IMR-90 (cell line): ENCODE measurements at regions not wholly inside any gene's neighbourhood (a gene's known extent, or its start where the extent isn't known, plus 50 kb on each side); places are given as distances from the start of the nearest gene placed in this dataset.

Experiments used
- ATAC-seq: fragments of 200-7000 bp; cut with Tn5 transposase; 2 replicates; pipeline ENCODE4 v1.9.1; 2020; ENCODE audit warnings: low read depth, mild to moderate bottlenecking, moderate library complexity
- BruUV-seq: library from RNA; stranded (reverse); fragments of 400-500 nt; replicated peaks from 2 replicates; lab custom pipeline; 2021; lab: Mats Ljungman, UMichigan
- CTCF ChIA-PET: fragments of 300-600 bp; formaldehyde crosslinking; extraction: SDS; loops from one replicate; lab custom pipeline; 2021; ENCODE audit warnings: antibody characterized with exemption; lab: Yijun Ruan, JAX
- POLR2A ChIA-PET: fragments of 300-600 bp; sonication (Branson Sonifier 250); formaldehyde crosslinking; loops from one replicate; lab custom pipeline; 2022; ENCODE audit warnings: antibody characterized with exemption; ENCODE audit not compliant: unreplicated experiment; lab: Charles Lee
- DNase-seq: peaks from one replicate; pipeline ENCODE4 v3.0.0; 2013
- H2AFZ ChIP-seq: replicated peaks from 2 replicates; pipeline ENCODE3; 2013; ENCODE audit warnings: low read length, mild to moderate bottlenecking; ENCODE audit not compliant: poor library complexity
- H2AK5ac ChIP-seq: 2 replicates; pipeline ENCODE4 v1.6.1; 2013; ENCODE audit warnings: low read depth, low read length, inconsistent platforms
- H2AK9ac ChIP-seq: replicated peaks from 2 replicates; pipeline ENCODE3; 2013; ENCODE audit warnings: mild to moderate bottlenecking, low read depth, low read length, moderate library complexity; ENCODE audit not compliant: poor library complexity
- H2BK120ac ChIP-seq: 2 replicates; pipeline ENCODE4 v1.6.1; 2013; ENCODE audit warnings: low read depth, low read length, inconsistent platforms
- H2BK15ac ChIP-seq: 3 replicates; pipeline ENCODE4 v1.6.1; 2013; ENCODE audit warnings: low read depth, low read length, inconsistent platforms
- H2BK20ac ChIP-seq: 2 replicates; pipeline ENCODE4 v1.6.1; 2013; ENCODE audit warnings: low read depth, mild to moderate bottlenecking, inconsistent platforms, low read length, moderate library complexity
- H2BK5ac ChIP-seq: 2 replicates; pipeline ENCODE4 v1.6.1; 2013; ENCODE audit warnings: mild to moderate bottlenecking, low read depth, low read length, inconsistent platforms; ENCODE audit not compliant: poor library complexity, severe bottlenecking
- H3K14ac ChIP-seq: replicated peaks from 2 replicates; pipeline ENCODE4 v1.6.1; 2013; ENCODE audit warnings: low read depth, low read length, inconsistent platforms
- H3K18ac ChIP-seq: 2 replicates; pipeline ENCODE4 v1.6.1; 2013; ENCODE audit warnings: low read depth, low read length, control low read depth
- H3K23ac ChIP-seq: 2 replicates; pipeline ENCODE4 v1.6.1; 2013; ENCODE audit warnings: low read depth, low read length, inconsistent platforms
- H3K27ac ChIP-seq: 2 replicates; pipeline ENCODE4 v1.5.1; 2013; ENCODE audit warnings: mild to moderate bottlenecking, control low read depth, low read length; ENCODE audit not compliant: insufficient read depth
- H3K27me3 ChIP-seq: 2 replicates; pipeline ENCODE4 v1.6.1; 2013; ENCODE audit warnings: low read length; ENCODE audit not compliant: control insufficient read depth, insufficient read depth
- H3K36me3 ChIP-seq: 2 replicates; pipeline ENCODE4 v1.6.1; 2013; ENCODE audit warnings: low read length, mixed read lengths; ENCODE audit not compliant: control insufficient read depth, insufficient read depth
- H3K4ac ChIP-seq: 2 replicates; pipeline ENCODE4 v1.6.1; 2013; ENCODE audit warnings: low read depth, low read length, inconsistent platforms
- H3K4me1 ChIP-seq: 2 replicates; pipeline ENCODE4 v1.6.1; 2013; ENCODE audit warnings: low read length, mixed read lengths; ENCODE audit not compliant: control insufficient read depth, insufficient read depth
- H3K4me2 ChIP-seq: 2 replicates; pipeline ENCODE4 v1.6.1; 2013; ENCODE audit warnings: low read depth, mild to moderate bottlenecking, control low read depth, low read length, moderate library complexity
- H3K4me3 ChIP-seq: 2 replicates; pipeline ENCODE4 v1.5.1; 2013; ENCODE audit warnings: low read depth, mild to moderate bottlenecking, control low read depth, low read length, moderate library complexity; ENCODE audit not compliant: insufficient read depth
- H3K56ac ChIP-seq: 2 replicates; pipeline ENCODE4 v1.6.1; 2013; ENCODE audit warnings: low read length, inconsistent platforms; ENCODE audit not compliant: insufficient read depth; ENCODE audit errors: extremely low read depth
- H3K79me1 ChIP-seq, 2 experiments: 2 replicates each; pipeline ENCODE4 v1.6.1; 2013; ENCODE audit warnings: low read length in 2 of 2, inconsistent platforms in 1 of 2, low read depth in 1 of 2
- H3K9ac ChIP-seq: 2 replicates; pipeline ENCODE4 v1.6.1; 2013; ENCODE audit warnings: low read depth, low read length, control low read depth
- H3K9me1 ChIP-seq: 2 replicates; pipeline ENCODE4 v1.6.1; 2013; ENCODE audit warnings: low read length, inconsistent platforms; ENCODE audit not compliant: insufficient read depth
- H3K9me3 ChIP-seq: 2 replicates; pipeline ENCODE4 v1.6.1; 2013; ENCODE audit warnings: low read length; ENCODE audit not compliant: control insufficient read depth, insufficient read depth
- H4K20me1 ChIP-seq: 2 replicates; pipeline ENCODE4 v1.6.1; 2013; ENCODE audit warnings: low read length, inconsistent platforms; ENCODE audit not compliant: insufficient read depth
- H4K5ac ChIP-seq: 2 replicates; pipeline ENCODE4 v1.6.1; 2013; ENCODE audit warnings: mild to moderate bottlenecking, low read depth, low read length, control low read depth
- H4K8ac ChIP-seq, 2 experiments: 2 replicates each; pipeline ENCODE4 v1.6.1; 2013; ENCODE audit warnings: low read depth in 2 of 2, low read length in 2 of 2, control low read depth in 1 of 2, inconsistent platforms in 1 of 2
- H4K91ac ChIP-seq: 2 replicates; pipeline ENCODE4 v1.6.1; 2013; ENCODE audit warnings: low read depth, low read length, inconsistent platforms; ENCODE audit not compliant: insufficient read depth
- MAZ ChIP-seq: IDR thresholded peaks from 2 replicates; pipeline ENCODE4 v1.6.1; 2012; ENCODE audit warnings: low read depth, mild to moderate bottlenecking, low read length, improper control_type of control experiment, moderate library complexity, borderline replicate concordance
- RAD21 ChIP-seq: IDR thresholded peaks from 2 replicates; pipeline ENCODE4 v1.6.1; 2012; ENCODE audit warnings: low read length, improper control_type of control experiment
- WGBS, 2 experiments: methylation state at CpG; one replicate each; pipeline versions ENCODE4 v1.1.5 to v1.1.7; 2013; ENCODE audit warnings: missing lambda C conversion rate in 2 of 2; ENCODE audit not compliant: insufficient read length in 1 of 2; ENCODE audit errors: extremely low coverage in 2 of 2; 5-methylcytosine and 5-hydroxymethylcytosine counted together
- dilution Hi-C: fragments of 300-500 bp; cut with HindIII; formaldehyde crosslinking; loops from one replicate; pipeline ENCODE4 v1.14.3; 2018; ENCODE audit warnings: low sequenced_read_pairs; ENCODE audit not compliant: unreplicated experiment
- in situ Hi-C: fragments of 300-500 bp; cut with MboI; formaldehyde crosslinking; loops from 3 replicates; pipeline ENCODE4 v1.14.3; 2019; ENCODE audit warnings: low sequenced_read_pairs, inconsistent platforms, mixed read lengths
- intact Hi-C: fragments of 100-400 bp; cut with micrococcal nuclease; formaldehyde crosslinking; loops from 2 replicates; pipeline ENCODE4 v1.10.0; 2022

DNA sequence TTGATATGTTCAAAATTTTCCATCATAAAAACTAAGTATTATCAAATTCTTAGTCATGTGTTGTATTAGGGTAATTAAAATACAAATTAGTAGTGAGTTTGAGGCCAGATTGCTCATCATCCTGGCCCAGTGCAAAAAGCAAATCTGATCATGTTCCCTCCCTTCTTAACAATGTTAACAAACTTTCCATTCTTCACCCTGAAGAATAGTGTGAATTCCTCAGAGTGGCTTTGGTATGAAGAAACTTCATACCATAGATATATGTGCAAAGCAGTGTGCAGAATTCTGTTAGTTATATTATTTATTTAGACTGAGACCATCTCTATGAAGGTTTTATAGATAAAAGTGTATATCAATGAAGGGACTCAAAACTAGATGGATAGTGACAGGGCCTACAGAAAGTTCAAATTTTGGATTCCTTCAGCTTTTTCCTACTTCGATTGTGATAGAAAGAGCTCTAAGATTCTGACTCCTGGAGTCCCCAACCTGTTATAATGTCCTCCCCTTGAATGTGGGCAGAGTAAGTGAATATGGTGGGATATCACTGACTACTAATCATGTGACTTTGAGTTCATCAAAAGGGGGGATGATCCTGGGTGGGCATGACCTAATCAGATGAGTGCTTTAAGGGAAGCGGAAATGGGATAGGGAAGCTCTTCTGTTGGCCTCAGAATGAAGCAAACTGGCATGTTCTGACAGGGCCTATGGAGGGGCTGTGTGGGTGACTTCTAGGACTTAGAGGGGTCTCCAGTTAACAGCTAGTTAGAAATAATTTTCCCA, 271.4 kb downstream of the BTG1 start:
- DNase-seq (no peak), ATAC-seq (peak; percentile 72)
- Histone ChIP-seq H2AFZ (no peak overlapping the region), H2BK20ac (no peak overlapping the region), H4K91ac (no peak overlapping the region), H3K18ac (no peak overlapping the region), H3K36me3 (no peaks in the 10 kb centered on the region), H3K27ac (no peak overlapping the region; the same call in 1 of the 2 replicates), H3K4me1 (no peaks in the 10 kb centered on the region), H3K9me1 (no peaks in the 10 kb centered on the region), H3K4ac (no peak overlapping the region), H4K8ac (no peak overlapping the region), H4K5ac (no peak overlapping the region), H2BK15ac (no peak overlapping the region), H2BK5ac (no peak overlapping the region), H2AK9ac (no peak overlapping the region), H4K20me1 (no peaks in the 10 kb centered on the region), H3K9ac (no peak overlapping the region), H3K56ac (no peak overlapping the region), H3K14ac (no peak overlapping the region), H3K23ac (no peak overlapping the region), H2BK120ac (no peak overlapping the region), H3K27me3 (no peaks in the 10 kb centered on the region), H3K9me3 (no peaks in the 10 kb centered on the region), H2AK5ac (no peak overlapping the region), H3K4me3 (no peak overlapping the region), H3K79me1 (no peaks in the 10 kb centered on the region), H3K4me2 (no peak overlapping the region)
- no TSS peak for BruUV-seq
- intact Hi-C loops (no loop called here), dilution Hi-C loops (no loop called here), in situ Hi-C loops (no loop called here)
- CTCF ChIA-PET, result no interaction called here
- WGBS, 2 experiments, result no CpG with 5 or more reads among the region's 2 CpGs
- TF ChIP-seq RAD21 (no peak), MAZ (no peak)
- POLR2A ChIA-PET, result no interaction called here
